Kidney (tissue), 13 donors: ENCODE measurements at regions not wholly inside any gene's neighbourhood (a gene's known extent, or its start where the extent isn't known, plus 50 kb on each side); places are given as distances from the start of the nearest gene placed in this dataset.

Experiments used
- DNase-seq, 5 donors: peaks; one replicate each; pipeline ENCODE4 v3.0.0-alpha.2; 2013 to 2020
- FAIRE-seq: peaks from 2 replicates; lab custom pipeline; 2012; peaks lifted over from hg19 to GRCh38; lab: Jason Lieb, UNC
- H3K27ac ChIP-seq, 2 donors: one replicate each; pipeline ENCODE4 v1.7.0; 2013; ENCODE audit warnings: low read depth in 2 of 2, low read length in 2 of 2, inconsistent platforms in 1 of 2
- H3K27me3 ChIP-seq: one replicate; pipeline ENCODE4 v1.7.1; 2013; ENCODE audit warnings: low read length, inconsistent platforms; ENCODE audit not compliant: control insufficient read depth, insufficient read depth
- H3K36me3 ChIP-seq, 3 donors: one replicate each; pipeline versions ENCODE4 v1.7.0 to v1.7.1; 2013; ENCODE audit warnings: low read length in 3 of 3, control low read depth in 1 of 3, inconsistent platforms in 1 of 3; ENCODE audit not compliant: insufficient read depth in 3 of 3, control insufficient read depth in 2 of 3
- H3K4me1 ChIP-seq, 3 donors: one replicate each; pipeline versions ENCODE4 v1.7.0 to v1.7.1; 2013; ENCODE audit warnings: low read length in 3 of 3, inconsistent platforms in 1 of 3, low read depth in 1 of 3; ENCODE audit not compliant: control insufficient read depth in 2 of 3, insufficient read depth in 2 of 3
- H3K4me3 ChIP-seq, 3 donors: one replicate each; pipeline versions ENCODE4 v1.7.0 to v1.8.1; 2013; ENCODE audit warnings: low read length in 3 of 3, control low read depth in 1 of 3, inconsistent platforms in 1 of 3
- H3K9ac ChIP-seq, 3 donors: one replicate each; pipeline versions ENCODE4 v1.7.0 to v1.7.1; 2013; ENCODE audit warnings: low read length in 3 of 3, control low read depth in 1 of 3, inconsistent platforms in 1 of 3
- H3K9me3 ChIP-seq, 3 donors: one replicate each; pipeline versions ENCODE4 v1.7.0 to v1.7.1; 2013; ENCODE audit warnings: low read length in 3 of 3, control low read depth in 1 of 3, inconsistent platforms in 1 of 3; ENCODE audit not compliant: control insufficient read depth in 2 of 3, insufficient read depth in 1 of 3
- intact Hi-C: fragments of 100-400 bp; cut with DNase I; formaldehyde crosslinking; loops from one replicate; pipeline ENCODE4 v1.11.1; 2022
- TF ChIP-seq, protein P1 (sequence below): IDR thresholded peaks from 3 replicates; pipeline ENCODE4 v1.5.1; 2012; ENCODE audit warnings: mild to moderate bottlenecking, moderate library complexity, borderline replicate concordance; ENCODE audit not compliant: insufficient read depth; ENCODE audit errors: extremely low read depth
- donor health status: control.
- donor health status: control.
- donor health status: control.
- donor health status: control.
- donor health status: control.
- donor health status: DM: yes; HTN: yes; CAD: no.
- donor health status: Normal renal cell carcinoma (clear cell type).

- H3K36me3 ChIP-seq, result no peaks in the 10 kb centered on the region
- H3K9me3 ChIP-seq, result no peaks in the 10 kb centered on the region
- intact Hi-C loops, result no loop called here
- no peak overlapping the region for H3K4me3 ChIP-seq
- no peak overlapping the region for H3K27ac ChIP-seq
- no peak overlapping the region for H3K9ac ChIP-seq
- DNase-seq, result no peak
- TF ChIP-seq, protein P1, sequence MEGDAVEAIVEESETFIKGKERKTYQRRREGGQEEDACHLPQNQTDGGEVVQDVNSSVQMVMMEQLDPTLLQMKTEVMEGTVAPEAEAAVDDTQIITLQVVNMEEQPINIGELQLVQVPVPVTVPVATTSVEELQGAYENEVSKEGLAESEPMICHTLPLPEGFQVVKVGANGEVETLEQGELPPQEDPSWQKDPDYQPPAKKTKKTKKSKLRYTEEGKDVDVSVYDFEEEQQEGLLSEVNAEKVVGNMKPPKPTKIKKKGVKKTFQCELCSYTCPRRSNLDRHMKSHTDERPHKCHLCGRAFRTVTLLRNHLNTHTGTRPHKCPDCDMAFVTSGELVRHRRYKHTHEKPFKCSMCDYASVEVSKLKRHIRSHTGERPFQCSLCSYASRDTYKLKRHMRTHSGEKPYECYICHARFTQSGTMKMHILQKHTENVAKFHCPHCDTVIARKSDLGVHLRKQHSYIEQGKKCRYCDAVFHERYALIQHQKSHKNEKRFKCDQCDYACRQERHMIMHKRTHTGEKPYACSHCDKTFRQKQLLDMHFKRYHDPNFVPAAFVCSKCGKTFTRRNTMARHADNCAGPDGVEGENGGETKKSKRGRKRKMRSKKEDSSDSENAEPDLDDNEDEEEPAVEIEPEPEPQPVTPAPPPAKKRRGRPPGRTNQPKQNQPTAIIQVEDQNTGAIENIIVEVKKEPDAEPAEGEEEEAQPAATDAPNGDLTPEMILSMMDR, result no peak
- H3K4me1 ChIP-seq, result no peaks in the 10 kb centered on the region
- no peak for FAIRE-seq
- no peaks in the 10 kb centered on the region for H3K27me3 ChIP-seq
Observed at GRCh38 chr11:129292092-129292491, 83.6 kb upstream of the BARX2 start.

- Histone ChIP-seq H3K27me3 (no peaks in the 10 kb centered on the region), H3K9ac (no peak overlapping the region), H3K4me1 (no peaks in the 10 kb centered on the region), H3K36me3 (no peaks in the 10 kb centered on the region), H3K9me3 (no peaks in the 10 kb centered on the region), H3K4me3 (no peak overlapping the region), H3K27ac (no peak overlapping the region)
- intact Hi-C loops, result no loop called here
- FAIRE-seq, result no peak
- no peak for DNase-seq
- TF ChIP-seq, protein P1, result no peak
Observed at GRCh38 chr11:129291546-129291945, 84.1 kb upstream of the BARX2 start.

- Histone ChIP-seq H3K36me3 (no peaks in the 10 kb centered on the region), H3K4me3 (no peak overlapping the region), H3K9me3 (no peaks in the 10 kb centered on the region), H3K4me1 (no peaks in the 10 kb centered on the region), H3K27ac (no peak overlapping the region), H3K9ac (no peak overlapping the region), H3K27me3 (no peaks in the 10 kb centered on the region)
- TF ChIP-seq, protein P1, result no peak
- FAIRE-seq (no peak), DNase-seq (no peak)
- intact Hi-C loops, result no loop called here
Observed at GRCh38 chr11:129290966-129291365, 84.7 kb upstream of the BARX2 start.

GRCh38 chr11:129289350-129290040 is 86.2 kb upstream of the BARX2 start:
- Histone ChIP-seq H3K27me3 (no peaks in the 10 kb centered on the region), H3K36me3 (no peaks in the 10 kb centered on the region), H3K9me3 (no peaks in the 10 kb centered on the region), H3K9ac (no peak overlapping the region), H3K27ac (no peak overlapping the region), H3K4me3 (no peak overlapping the region), H3K4me1 (no peaks in the 10 kb centered on the region)
- DNase-seq (no peak), FAIRE-seq (no peak)
- intact Hi-C loops, result no loop called here
- TF ChIP-seq, protein P1, result no peak
